HFF-Myc (cell line): ENCODE measurements at regions not wholly inside any gene's neighbourhood (a gene's known extent, or its start where the extent isn't known, plus 50 kb on each side); places are given as distances from the start of the nearest gene placed in this dataset.
"Not testable (repeated sequence)": the region's sequence is repeated elsewhere in the genome, so short reads cannot be mapped to it uniquely, and the experiment has no call there.

ENCODE experiments used
- DNase-seq: peaks from one replicate; pipeline ENCODE4 v3.0.0-alpha.2; 2011; ENCODE audit warnings: low read depth; ENCODE audit errors: extremely low read depth
- H3K4me3 ChIP-seq: replicated peaks from 2 replicates; pipeline ENCODE4 v1.5.1; 2011; ENCODE audit warnings: low read depth, mild to moderate bottlenecking, control low read depth, low read length
- TF ChIP-seq, protein P1 (sequence below): IDR thresholded peaks from 2 replicates; pipeline ENCODE4 v1.5.1; 2012; ENCODE audit warnings: mild to moderate bottlenecking, low read depth, low read length, control low read depth; ENCODE audit errors: missing control alignments

DNA sequence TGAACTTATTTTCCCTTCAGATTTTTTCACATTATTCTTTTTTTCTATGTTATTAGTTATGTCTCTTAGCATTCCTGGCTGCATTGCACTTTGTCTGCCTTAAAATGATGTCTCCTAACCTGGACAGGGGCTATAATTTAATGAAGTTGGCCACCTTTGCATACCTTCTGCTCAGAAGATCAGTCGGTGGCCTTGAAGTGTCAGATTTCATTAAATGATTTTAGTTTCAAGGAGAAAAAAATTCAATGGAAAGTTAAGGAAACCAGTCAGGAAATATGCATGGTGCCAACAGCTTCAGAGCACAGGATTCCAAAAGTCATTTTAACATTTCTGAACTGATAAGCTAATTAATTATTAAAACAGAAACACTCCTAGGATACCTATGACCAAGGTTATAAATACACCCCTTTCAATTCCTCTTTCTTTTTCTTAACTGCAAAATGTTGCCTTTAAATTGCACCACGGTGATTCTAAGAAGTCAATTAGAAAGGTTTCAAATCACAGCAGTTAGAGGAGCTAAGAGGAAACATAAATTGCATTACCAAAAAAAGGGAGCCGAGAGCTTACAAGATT, 533.4 kb downstream of the KCNJ2 start:
- no peak for DNase-seq
- TF ChIP-seq, protein P1, sequence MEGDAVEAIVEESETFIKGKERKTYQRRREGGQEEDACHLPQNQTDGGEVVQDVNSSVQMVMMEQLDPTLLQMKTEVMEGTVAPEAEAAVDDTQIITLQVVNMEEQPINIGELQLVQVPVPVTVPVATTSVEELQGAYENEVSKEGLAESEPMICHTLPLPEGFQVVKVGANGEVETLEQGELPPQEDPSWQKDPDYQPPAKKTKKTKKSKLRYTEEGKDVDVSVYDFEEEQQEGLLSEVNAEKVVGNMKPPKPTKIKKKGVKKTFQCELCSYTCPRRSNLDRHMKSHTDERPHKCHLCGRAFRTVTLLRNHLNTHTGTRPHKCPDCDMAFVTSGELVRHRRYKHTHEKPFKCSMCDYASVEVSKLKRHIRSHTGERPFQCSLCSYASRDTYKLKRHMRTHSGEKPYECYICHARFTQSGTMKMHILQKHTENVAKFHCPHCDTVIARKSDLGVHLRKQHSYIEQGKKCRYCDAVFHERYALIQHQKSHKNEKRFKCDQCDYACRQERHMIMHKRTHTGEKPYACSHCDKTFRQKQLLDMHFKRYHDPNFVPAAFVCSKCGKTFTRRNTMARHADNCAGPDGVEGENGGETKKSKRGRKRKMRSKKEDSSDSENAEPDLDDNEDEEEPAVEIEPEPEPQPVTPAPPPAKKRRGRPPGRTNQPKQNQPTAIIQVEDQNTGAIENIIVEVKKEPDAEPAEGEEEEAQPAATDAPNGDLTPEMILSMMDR = no peak
- H3K4me3 ChIP-seq = no peak overlapping the region

DNA sequence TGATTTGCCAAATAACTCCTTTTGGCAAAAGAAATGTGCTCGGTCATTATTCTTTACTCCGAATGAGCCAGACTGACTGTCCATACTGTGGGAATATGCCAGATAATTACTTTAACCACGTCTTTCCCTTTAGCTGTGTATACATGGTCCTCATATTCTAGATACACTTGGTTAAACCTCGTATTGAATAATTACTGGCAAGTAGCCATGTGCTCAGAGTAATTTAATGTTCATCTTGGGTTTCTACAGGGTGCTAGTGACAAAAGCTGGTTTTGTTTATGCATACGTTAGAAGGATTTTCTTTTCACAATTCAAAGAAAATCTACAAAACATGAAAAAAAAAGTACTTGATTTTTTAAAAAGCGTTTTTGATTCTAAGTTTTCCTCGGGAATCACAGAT, 540.3 kb downstream of the KCNJ2 start:
- no peak for DNase-seq
- TF ChIP-seq, protein P1 = no peak
- H3K4me3 ChIP-seq = no peak overlapping the region

GRCh38 chr17:70713694-70714093, 544.4 kb downstream of the KCNJ2 start:
- H3K4me3 ChIP-seq = no peak overlapping the region
- no peak for DNase-seq
- TF ChIP-seq, protein P1 = no peak

GRCh38 chr17:70716551-70716950, 547.2 kb downstream of the KCNJ2 start:
- TF ChIP-seq, protein P1 = no peak
- H3K4me3 ChIP-seq = no peak overlapping the region
- DNase-seq = no peak

GRCh38 chr17:70717042-70717441, 547.7 kb downstream of the KCNJ2 start:
- no peak overlapping the region for H3K4me3 ChIP-seq
- TF ChIP-seq, protein P1 = no peak
- DNase-seq = no peak

DNA sequence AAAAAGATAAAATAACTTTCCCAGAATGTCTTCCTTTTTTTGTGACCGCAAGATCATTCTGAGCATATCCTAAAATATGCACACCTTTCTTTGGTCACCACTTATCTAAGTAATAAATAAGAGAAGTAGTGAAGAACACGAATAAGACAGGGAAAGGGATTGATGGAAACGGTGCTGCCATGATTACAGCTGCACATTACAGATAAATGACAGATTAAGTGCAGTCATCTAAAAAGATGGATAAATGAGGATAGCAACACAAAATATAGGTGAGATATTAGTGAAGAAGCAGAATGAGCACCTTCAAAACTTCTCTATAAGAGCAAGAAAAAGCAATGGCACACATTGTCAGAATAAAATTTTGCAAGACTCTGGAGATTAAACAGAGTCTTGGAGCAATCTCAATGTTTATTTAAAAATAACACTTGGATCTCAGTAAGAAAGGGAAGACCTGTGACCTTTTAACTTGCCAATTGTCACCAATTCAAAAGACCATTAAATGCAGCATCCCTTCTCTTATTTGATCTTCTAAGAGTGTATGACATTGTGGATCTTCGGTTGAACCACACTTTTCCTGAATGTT, 567.1 kb downstream of the KCNJ2 start:
- H3K4me3 ChIP-seq = no peak overlapping the region
- TF ChIP-seq, protein P1 = no peak
- DNase-seq = no peak

DNA sequence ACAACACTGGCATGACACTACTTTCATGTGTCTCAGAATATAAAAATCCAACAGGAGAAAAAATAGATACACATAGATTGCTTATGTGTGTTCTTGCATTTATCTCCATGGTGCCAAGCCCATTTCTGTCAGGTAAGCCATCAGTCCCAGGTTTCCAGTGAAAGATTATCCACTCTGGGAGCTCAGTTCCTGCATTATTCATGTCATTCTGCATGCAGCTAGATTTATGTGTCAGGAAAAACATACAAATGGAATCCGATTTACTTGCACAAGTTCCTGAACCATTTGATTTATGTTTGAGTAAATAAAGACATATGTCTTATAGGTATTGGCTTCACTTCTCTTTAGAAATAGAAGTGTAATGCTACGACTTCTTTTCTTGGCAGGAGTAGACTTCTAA, 569.7 kb downstream of the KCNJ2 start:
- H3K4me3 ChIP-seq = no peak overlapping the region
- TF ChIP-seq, protein P1 = no peak
- no peak for DNase-seq

DNA sequence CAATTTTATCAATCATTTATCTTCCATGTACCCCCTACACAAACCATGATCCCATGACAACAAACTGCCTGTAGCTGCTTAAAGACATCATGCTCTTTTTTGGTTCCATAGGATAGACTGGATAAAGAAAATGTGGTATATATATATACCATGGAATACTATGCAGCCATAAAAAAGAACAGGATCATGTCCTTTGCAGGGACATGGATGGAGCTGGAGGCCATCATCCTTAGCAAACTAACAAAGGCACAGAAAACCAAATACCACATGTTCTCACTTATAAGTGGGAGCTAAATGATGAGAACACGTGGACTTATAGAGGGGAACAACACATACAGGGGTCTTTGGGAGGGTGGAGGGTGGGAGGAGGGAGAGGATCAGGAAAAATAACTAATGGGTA, 577.2 kb downstream of the KCNJ2 start:
- H3K4me3 ChIP-seq, DNase-seq: not testable (repeated sequence)
